ENCODE measurements at regions not wholly inside any gene's neighbourhood (a gene's known extent, or its start where the extent isn't known, plus 50 kb on each side); places are given as distances from the start of the nearest gene placed in this dataset.

DNA sequence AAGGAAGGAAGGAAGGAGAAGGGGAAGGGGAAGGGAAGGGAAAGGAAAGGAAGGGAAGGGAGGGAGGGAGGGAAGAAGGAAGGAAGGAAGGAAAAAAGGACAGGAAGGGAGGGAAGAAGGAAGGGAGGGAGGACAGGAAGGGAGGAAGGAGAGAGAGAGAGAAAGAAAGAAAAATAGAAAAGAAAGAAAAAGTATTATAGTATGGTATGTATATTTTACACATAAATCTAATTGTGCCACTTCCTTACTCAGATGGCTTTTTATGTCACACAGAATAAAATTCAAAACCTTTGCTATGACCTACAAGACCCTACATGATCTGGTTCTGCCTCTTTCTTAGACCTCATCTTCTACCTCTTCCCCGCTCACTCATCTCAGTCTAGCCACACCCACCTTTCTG lies 1016.9 kb upstream of the AUTS2 start:
- DNase-seq (ENCODE audit: low read depth) = no peak
- no peak overlapping the region for H3K4me3 ChIP-seq (ENCODE audit: control insufficient read depth, low read depth, low read length)
- TF ChIP-seq, protein P1, sequence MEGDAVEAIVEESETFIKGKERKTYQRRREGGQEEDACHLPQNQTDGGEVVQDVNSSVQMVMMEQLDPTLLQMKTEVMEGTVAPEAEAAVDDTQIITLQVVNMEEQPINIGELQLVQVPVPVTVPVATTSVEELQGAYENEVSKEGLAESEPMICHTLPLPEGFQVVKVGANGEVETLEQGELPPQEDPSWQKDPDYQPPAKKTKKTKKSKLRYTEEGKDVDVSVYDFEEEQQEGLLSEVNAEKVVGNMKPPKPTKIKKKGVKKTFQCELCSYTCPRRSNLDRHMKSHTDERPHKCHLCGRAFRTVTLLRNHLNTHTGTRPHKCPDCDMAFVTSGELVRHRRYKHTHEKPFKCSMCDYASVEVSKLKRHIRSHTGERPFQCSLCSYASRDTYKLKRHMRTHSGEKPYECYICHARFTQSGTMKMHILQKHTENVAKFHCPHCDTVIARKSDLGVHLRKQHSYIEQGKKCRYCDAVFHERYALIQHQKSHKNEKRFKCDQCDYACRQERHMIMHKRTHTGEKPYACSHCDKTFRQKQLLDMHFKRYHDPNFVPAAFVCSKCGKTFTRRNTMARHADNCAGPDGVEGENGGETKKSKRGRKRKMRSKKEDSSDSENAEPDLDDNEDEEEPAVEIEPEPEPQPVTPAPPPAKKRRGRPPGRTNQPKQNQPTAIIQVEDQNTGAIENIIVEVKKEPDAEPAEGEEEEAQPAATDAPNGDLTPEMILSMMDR (IDR thresholded peaks at IDR 0.05; ENCODE audit: control insufficient read depth, insufficient read depth, low read depth, low read length, missing control alignments) = no peak

DNA sequence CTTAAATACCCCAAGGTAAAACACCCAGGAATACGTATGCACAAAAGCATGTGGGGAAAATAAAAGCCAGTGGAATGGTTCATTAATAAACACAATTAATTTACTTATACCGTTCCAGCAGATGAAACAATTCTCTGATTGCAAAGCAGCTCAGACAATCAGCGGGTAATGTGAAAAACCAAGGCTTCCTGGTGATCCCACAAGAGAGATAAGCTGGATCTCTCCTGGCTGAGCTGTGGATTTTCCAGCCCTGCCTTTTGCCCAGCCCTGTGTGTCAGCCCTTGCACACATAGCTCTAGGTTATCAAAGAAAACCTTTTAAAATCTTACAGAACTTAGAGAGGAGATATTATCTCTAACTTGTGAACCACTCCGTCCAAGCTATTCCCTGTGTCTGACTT lies 1010.7 kb upstream of the AUTS2 start:
- no peak overlapping the region for H3K4me3 ChIP-seq (ENCODE audit: control insufficient read depth, low read depth, low read length)
- TF ChIP-seq, protein P1 (IDR thresholded peaks at IDR 0.05; ENCODE audit: control insufficient read depth, insufficient read depth, low read depth, low read length, missing control alignments) = no peak

DNA sequence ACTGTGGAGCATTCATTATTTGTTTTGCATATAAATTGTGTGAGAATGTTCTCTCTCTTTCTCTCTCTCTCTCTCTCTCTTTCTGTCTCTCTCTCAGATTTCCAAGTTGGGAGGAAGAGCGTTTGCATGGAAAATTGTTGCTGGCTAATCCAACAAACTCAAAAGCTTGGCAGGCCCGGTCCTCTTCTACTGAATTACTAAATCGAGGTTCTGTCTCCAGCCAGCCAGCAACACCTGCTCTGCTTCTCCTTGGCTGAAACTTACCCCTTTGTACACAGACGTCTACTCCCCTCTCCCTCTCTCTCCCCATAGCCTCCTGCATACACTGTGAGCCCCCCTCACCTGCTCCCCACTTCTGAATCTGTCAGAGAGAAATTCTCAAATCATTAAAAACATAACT lies 996.4 kb upstream of the AUTS2 start:
- no peak overlapping the region for H3K4me3 ChIP-seq (ENCODE audit: control insufficient read depth, low read depth, low read length)
- no peak for DNase-seq (ENCODE audit: low read depth)
- TF ChIP-seq, protein P1 (IDR thresholded peaks at IDR 0.05; ENCODE audit: control insufficient read depth, insufficient read depth, low read depth, low read length, missing control alignments) = no peak

More for the DNA sequence above, 1010.7 kb upstream of the AUTS2 start:
- no peak for DNase-seq (ENCODE audit: low read depth)

DNA sequence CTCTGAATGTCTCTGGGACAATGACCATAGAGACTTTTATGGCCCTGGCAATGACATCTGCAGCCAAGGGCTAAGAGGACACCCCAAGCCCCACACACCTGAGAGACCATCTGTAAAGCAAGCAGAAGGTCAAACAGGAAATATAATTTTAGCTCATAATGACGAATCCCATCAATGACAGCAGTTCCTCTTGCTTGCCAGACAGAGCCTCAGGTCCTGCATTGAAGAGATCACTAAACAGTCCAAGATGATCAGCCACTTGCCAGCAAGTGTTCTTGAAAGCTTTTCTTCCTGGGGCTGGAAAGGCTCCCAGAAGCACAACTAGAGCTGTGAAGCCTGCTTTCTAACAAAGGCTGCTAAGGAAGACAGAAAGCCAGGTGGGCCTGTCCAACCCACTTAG lies 993.7 kb upstream of the AUTS2 start:
- H3K4me3 ChIP-seq (ENCODE audit: control insufficient read depth, low read depth, low read length) = no peak overlapping the region
- TF ChIP-seq, protein P1 (IDR thresholded peaks at IDR 0.05; ENCODE audit: control insufficient read depth, insufficient read depth, low read depth, low read length, missing control alignments) = no peak
- DNase-seq (ENCODE audit: low read depth) = no peak

DNA sequence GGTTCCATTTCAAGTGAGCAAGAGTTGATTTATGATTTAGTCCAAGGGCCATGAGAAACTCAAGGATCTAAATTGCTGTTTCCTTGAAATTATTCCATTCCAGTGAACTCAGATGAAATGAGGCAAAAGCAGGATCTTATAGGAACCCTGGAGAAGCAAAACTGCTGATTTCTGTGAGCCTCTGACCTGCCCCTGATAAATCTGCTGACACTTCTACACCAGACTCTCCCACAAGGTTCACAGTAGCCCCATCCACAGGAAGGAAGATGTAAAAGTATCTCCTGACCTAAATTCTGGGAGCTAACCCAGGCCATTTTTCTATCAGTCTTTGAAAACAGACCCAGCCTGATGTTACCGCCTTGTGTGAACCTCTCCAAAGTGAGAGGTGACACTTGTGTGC lies 987.6 kb upstream of the AUTS2 start:
- DNase-seq (ENCODE audit: low read depth) = no peak
- no peak overlapping the region for H3K4me3 ChIP-seq (ENCODE audit: control insufficient read depth, low read depth, low read length)
- TF ChIP-seq, protein P1 (IDR thresholded peaks at IDR 0.05; ENCODE audit: control insufficient read depth, insufficient read depth, low read depth, low read length, missing control alignments) = no peak

DNA sequence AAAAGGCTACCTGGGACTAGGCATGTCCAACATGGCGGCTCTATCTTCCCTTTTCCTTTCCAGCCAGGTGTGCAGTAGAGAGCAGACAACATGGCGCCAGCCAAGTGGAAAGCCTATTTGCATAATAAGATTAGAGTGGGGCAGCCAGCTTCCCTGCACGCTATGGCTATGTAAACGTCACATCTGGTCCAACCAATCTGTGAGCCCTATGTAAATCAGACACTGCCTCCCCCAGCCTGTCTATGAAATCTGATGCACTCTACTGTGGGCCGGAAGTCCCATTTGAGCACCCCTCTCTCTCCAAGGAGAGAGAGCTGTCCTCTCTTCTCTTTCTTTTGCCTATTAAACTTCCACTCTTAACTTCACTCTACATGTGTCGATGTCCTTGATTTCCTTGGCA lies 984.9 kb upstream of the AUTS2 start:
- DNase-seq (ENCODE audit: low read depth) = no peak
- H3K4me3 ChIP-seq (ENCODE audit: control insufficient read depth, low read depth, low read length) = no peak overlapping the region
- TF ChIP-seq, protein P1 (IDR thresholded peaks at IDR 0.05; ENCODE audit: control insufficient read depth, insufficient read depth, low read depth, low read length, missing control alignments) = no peak

DNA sequence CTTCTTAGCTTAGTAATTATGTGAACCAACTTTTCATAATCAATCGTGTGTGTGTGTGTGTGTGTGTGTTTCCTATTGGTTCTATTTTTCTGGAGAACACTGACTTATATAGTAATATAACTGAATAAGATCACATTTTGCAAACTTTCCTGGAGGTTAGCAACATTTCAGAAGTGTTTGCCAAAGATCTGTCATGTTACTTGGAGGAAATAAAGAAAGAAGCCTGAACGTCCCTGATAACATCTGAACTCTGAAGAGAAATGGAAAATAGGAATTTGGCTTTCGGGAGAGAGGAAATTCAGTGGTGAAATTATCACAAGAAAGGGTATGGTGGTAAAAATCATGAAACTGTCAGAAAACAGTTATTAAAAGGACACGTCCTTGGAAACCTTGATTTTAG lies 984.4 kb upstream of the AUTS2 start:
- no peak for DNase-seq (ENCODE audit: low read depth)
- TF ChIP-seq, protein P1 (IDR thresholded peaks at IDR 0.05; ENCODE audit: control insufficient read depth, insufficient read depth, low read depth, low read length, missing control alignments) = no peak
- no peak overlapping the region for H3K4me3 ChIP-seq (ENCODE audit: control insufficient read depth, low read depth, low read length)
